HL-60 (cell line): ENCODE measurements at regions not wholly inside any gene's neighbourhood (a gene's known extent, or its start where the extent isn't known, plus 50 kb on each side); places are given as distances from the start of the nearest gene placed in this dataset.

ENCODE experiments used
- DNase-seq, 2 experiments: peaks; one replicate each; pipeline ENCODE4 v3.0.0-alpha.2; 2010 to 2020; ENCODE audit warnings: low read depth in 1 of 2, low spot score in 1 of 2
- H3K27ac ChIP-seq: fragments of 250-450 bp; sonication (Bioruptor Pico); replicated peaks from 2 replicates; pipeline ENCODE4 v1.5.1; 2020; ENCODE audit warnings: mild to moderate bottlenecking, moderate library complexity
- H3K27me3 ChIP-seq: fragments of 250-450 bp; sonication (Bioruptor Pico); 2 replicates; pipeline ENCODE4 v1.5.1; 2021; ENCODE audit warnings: mild to moderate bottlenecking, moderate library complexity; ENCODE audit not compliant: insufficient read depth, poor library complexity, severe bottlenecking
- H3K4me3 ChIP-seq: replicated peaks from 2 replicates; pipeline ENCODE4 v1.5.1; 2011; ENCODE audit warnings: mild to moderate bottlenecking, control low read depth, low read length; ENCODE audit not compliant: insufficient read depth
- CTCF ChIP-seq: IDR thresholded peaks from one replicate; pipeline ENCODE4 v1.5.1; 2011; ENCODE audit warnings: low read length, control low read depth, inconsistent platforms; ENCODE audit not compliant: insufficient read depth
- GABPA ChIP-seq: IDR thresholded peaks from 2 replicates; pipeline ENCODE4 v1.6.1; 2012; ENCODE audit warnings: low read depth
- POLR2AphosphoS5 ChIP-seq: IDR thresholded peaks from 2 replicates; pipeline ENCODE4 v1.6.1; 2012; ENCODE audit warnings: low read depth
- REST ChIP-seq: IDR thresholded peaks from 2 replicates; pipeline ENCODE4 v1.6.1; 2012; ENCODE audit warnings: low read depth; ENCODE audit not compliant: insufficient replicate concordance
- SPI1 ChIP-seq: IDR thresholded peaks from 2 replicates; pipeline ENCODE4 v1.6.1; 2012; ENCODE audit warnings: low read depth, mild to moderate bottlenecking, borderline replicate concordance

DNA sequence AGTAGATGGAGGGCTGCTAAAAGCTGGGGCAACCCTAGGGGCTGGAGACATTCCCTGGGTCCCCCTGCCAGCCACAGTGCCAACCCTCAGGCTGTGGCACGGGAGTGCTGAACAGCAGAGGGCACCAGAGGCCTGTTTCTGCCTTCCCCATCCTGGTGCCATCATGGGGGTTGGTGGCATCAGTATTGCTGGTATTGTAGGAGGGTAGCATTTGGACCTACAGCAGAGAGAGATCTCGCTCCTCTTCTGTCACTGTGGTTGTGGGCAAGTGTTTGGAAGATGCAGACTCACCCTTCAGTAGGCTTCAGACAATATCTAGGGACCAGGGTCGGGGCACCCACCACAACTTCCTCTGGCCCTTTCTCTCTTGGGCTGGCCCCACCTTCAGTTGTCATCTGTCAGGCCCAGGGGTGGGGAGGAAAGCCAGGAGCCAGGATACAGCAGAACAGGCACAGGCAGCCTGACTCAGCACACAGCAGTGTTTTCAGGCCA, 123.5 kb downstream of the RPLP1 start:
- Histone ChIP-seq H3K27me3 (no peaks in the 10 kb centered on the region), H3K27ac (no peak overlapping the region)
- TF ChIP-seq CTCF (peak; percentile 80), REST (no peak)

GRCh38 chr15:69576948-69577351, 124.3 kb downstream of the RPLP1 start:
- H3K27ac ChIP-seq = no peak overlapping the region
- TF ChIP-seq CTCF = no peak
- TF ChIP-seq SPI1 = no peak
- no peak for TF ChIP-seq REST
- no peak for TF ChIP-seq GABPA
- no peak overlapping the region for H3K4me3 ChIP-seq
- no peaks in the 10 kb centered on the region for H3K27me3 ChIP-seq
- DNase-seq = no peak

More for the DNA sequence above, 123.5 kb downstream of the RPLP1 start:
- H3K4me3 ChIP-seq = no peak overlapping the region
- peak; percentile 51 to 79 for DNase-seq

GRCh38 chr15:69577397-69577796, 124.8 kb downstream of the RPLP1 start:
- H3K27me3 ChIP-seq = no peaks in the 10 kb centered on the region
- H3K27ac ChIP-seq = no peak overlapping the region
- no peak for DNase-seq
- no peak overlapping the region for H3K4me3 ChIP-seq
- TF ChIP-seq REST (no peak), POLR2AphosphoS5 (no peak), SPI1 (no peak), GABPA (no peak), CTCF (no peak)
